Amniotic epithelial cell (primary cell): ENCODE measurements at regions not wholly inside any gene's neighbourhood (a gene's known extent, or its start where the extent isn't known, plus 50 kb on each side); places are given as distances from the start of the nearest gene placed in this dataset.

ENCODE experiments used
- DNase-seq: peaks from one replicate; pipeline ENCODE4 v3.0.0-alpha.2; 2010; ENCODE audit warnings: low read depth

GRCh38 chr9:115169003-115169402 is 51.0 kb upstream of the TNC start:
- no peak for DNase-seq

DNA sequence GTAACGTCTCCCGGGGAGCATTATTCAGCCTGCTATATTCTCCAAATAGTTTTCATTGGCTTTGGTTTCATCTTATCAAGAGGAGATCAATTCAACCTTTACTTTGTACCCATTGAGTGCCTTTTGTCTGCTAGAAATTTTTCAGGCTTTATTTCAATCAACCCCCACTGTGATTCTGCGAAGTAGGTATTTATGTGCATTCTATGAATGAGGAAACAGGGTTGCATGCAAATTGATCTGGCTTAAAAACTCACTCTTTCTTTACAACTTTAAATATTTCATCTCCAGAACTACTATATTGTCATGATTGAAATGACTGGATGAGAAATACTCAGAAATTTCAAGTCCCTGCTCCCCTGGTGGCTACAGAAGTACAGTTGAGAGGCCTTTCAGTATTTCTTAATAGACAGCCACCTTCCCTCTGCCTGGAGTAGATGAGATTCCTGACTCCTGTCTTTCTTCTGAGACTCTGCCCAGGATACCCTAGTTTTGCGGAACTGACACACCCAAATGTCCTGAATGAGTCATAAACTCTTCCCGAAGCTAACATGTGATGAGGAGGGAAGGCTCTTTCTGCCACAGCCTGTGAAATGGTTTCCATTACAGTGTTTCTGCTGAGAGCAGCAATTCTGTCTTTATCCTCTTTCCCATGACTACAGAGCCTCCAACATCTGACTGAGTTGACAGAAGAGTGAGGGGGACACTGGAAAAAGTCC is 52.6 kb upstream of the TNC start:
- peak; percentile 59 for DNase-seq

GRCh38 chr9:115171921-115172388 is 54.0 kb upstream of the TNC start:
- DNase-seq: no peak

DNA sequence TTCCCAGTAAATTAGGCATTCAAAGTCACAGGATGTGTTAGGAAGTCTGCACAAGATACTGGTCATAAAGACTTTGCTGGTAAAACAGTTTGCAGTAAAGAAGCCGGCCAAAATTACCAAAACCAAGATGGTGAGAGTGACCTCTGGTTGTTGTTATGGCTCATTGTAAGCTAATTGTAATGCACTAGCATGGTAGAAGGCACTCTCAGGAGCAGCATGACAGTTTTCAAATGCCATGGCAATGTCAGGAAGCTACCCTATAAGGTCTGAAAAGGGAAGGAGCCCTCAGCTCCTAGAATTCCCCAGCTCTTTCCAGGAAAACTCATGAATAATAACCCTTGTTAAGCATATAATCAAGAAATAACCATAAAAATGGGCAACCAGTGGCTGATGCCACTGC is 64.3 kb upstream of the TNC start:
- DNase-seq: no peak

GRCh38 chr9:115183436-115183835 is 65.5 kb upstream of the TNC start:
- DNase-seq: no peak

DNA sequence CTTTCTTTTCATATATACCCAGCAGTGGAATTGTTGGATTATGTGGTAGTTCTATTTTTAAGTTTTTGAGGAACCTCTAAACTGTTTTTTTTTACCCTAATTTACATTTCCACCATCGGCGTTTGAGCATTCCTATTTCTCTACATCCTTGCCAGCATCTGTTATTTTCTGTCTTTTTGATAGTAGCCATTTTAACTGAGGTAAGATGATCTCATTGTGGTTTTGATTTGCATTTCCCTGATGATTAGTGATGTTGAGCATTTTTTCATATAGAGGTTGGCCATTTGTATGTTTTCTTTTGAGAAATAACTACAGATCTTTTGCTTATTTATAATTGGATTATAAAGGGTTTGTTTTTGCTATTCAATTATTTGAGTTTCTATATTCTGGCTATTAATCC is 71.7 kb upstream of the TNC start:
- no peak for DNase-seq

GRCh38 chr9:115191667-115192066 is 73.7 kb upstream of the TNC start:
- DNase-seq: no peak

DNA sequence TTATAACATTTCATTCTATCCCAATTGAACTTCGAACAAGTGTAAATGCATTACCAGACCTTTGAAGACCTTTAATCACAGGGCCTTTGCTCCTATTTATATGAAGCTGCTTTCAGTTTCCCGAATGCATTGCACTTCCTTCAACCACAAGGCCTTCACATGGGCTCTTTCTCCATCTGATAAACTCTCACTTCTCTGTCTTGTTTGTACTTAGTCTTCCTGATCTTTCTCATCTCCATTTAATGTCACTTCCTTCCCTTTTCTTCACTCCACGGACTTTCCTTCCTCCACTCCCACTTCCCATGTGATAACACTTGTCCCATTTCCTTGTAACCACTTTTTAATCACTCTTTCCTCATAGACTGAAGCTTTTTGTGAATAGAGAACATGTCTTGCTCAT is 74.3 kb upstream of the TNC start:
- no peak for DNase-seq

- no peak for DNase-seq
Measured at GRCh38 chr9:115192835-115193525, 75.0 kb upstream of the TNC start.

DNA sequence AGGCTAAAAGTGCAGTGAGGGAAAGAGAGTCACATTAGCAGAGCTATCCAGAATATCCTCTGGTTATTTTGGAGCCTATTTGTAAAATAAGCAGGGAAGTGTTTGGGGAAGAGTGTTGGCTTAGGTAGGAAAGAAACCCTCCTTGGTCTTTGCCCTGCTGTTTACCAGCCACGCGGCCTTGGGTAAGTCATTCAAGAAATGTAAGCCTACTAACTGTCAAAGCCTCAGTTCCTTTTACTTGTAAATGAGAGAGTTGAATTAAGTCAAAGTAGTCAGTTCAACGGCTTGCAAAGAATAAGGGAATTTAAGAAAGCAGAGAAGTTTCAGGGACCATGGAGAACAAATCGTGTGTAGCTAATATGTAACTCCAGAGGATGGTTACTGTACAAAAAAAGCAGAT is 75.8 kb upstream of the TNC start:
- DNase-seq: no peak

- DNase-seq: no peak
Measured at GRCh38 chr9:115194216-115194615, 76.3 kb upstream of the TNC start.

GRCh38 chr9:115195912-115196311 is 78.0 kb upstream of the TNC start:
- no peak for DNase-seq

DNA sequence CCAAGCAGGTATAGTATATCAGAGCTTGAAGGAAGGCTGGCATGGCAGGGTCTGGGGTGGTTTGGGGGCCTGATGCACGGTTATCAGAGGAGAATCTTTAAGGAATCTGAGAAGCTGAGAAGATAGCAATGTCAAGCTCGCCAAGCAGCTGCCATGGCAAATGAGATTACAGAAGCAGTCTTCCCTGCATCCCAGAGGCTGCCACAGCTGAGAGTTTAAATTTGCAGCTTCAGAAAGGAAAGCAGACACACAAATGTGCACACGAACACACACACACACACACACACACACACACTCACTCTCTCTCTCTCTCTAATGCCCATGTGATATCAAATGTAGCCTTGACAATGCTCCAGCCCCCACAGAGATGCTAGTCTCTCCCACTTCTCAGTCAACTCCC is 79.0 kb upstream of the TNC start:
- no peak for DNase-seq

DNA sequence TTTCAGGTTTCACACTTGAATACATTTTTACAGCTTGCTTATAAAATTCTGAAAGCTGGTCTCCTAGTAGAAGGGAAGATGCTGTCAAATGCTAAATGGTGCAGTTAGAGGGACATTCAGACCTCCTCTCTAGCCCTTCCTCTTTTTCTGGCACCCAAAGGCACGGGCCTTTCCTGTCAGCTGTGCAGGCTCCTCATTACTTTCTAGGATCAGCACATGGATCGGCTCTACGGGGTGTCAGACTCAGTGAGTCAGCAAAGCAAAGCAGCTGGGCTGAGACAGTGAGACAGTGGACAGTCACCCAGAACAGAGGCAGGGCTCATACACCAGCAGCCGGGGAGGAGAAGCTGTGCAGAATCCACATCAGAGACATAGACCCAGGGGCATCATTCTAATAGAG is 80.0 kb upstream of the TNC start:
- DNase-seq: no peak

GRCh38 chr9:115200711-115201505 is 83.0 kb upstream of the TNC start:
- DNase-seq: peak; percentile 61

GRCh38 chr9:115202181-115202580 is 84.2 kb upstream of the TNC start:
- DNase-seq: no peak

- DNase-seq: no peak
Measured at GRCh38 chr9:115202960-115203751, 85.2 kb upstream of the TNC start.

DNA sequence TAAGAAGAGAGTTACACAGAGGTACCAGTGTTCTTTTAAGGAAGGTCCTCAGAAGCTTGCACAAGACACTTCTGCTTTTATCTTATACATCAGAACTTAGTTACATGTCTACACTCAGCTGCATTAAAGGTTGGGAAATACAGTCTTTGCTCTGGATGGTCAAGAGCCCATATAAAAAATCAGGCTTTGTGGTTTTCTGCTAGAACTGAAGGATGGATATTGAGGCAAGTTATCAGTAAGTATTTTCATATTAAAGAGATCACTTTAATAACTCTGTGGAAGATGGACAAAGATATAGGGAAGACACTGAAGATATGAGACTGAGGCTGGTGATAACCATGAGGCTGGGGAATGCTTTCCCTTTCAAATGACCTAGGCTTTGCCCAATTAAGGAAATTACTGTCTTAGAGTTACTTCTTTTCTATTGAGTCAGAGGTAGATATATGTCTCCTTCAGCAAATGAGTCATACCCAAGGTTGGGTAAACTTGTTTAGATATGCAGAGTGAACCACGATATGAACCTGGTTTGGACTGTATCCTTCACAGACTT is 87.0 kb upstream of the TNC start:
- peak; percentile 99 for DNase-seq

DNA sequence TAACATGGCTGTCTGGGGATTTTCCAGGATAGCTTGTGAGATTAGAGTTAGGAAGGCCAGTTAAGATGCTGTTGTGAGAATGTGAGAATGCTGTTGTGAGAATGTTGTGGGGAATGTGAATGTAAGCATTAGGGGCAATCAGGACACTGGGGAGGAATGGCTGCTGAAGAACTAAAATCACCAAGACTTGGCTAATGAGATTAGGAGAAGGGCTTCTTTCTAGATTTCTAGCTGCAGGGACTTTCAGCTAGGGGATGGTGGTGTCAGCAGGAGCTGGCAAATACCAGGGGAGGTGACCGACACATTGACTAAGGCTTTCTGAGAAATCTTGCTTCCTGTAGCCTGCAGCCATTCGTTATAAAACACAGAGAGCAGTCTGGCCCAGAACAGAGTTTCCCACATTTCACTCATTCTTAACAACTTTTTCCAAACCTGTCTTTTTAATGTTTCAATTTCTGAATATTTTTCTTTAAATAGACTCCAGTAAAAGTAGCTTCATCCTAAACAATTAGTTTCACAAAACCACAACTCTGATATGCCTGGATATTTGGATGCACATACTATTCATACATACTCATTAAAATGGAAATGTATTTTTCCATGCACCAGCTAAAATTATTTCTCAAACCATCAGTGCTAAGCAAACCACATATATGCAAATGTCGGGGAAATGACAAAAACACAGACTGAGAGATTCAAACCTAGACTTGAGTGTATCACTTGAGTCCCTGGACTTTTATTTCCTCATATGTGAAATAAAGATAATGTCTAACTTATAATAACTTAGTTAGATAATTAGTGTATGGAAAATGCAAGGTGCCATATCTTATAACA is 89.3 kb upstream of the TNC start:
- no peak for DNase-seq

- DNase-seq: peak; percentile 66
Measured at GRCh38 chr9:115208501-115208900, 90.5 kb upstream of the TNC start.
